HCT116 (cell line): ENCODE measurements at regions not wholly inside any gene's neighbourhood (a gene's known extent, or its start where the extent isn't known, plus 50 kb on each side); places are given as distances from the start of the nearest gene placed in this dataset.

Experiments used
- ATAC-seq: fragments of 200-7000 bp; cut with Tn5 transposase; 2 replicates; pipeline ENCODE4 v1.9.1; 2020; ENCODE audit warnings: mild to moderate bottlenecking, moderate library complexity
- BruUV-seq: library from RNA; stranded (reverse); fragments of 400-500 nt; replicated peaks from 2 replicates; lab custom pipeline; 2021; lab: Mats Ljungman, UMichigan
- CTCF ChIA-PET: fragments of 300-600 bp; sonication (Branson Sonifier 250); formaldehyde crosslinking; loops from one replicate; lab custom pipeline; 2021; ENCODE audit warnings: antibody characterized with exemption; lab: Charles Lee
- POLR2A ChIA-PET: fragments of 300-600, 350-600 bp; sonication (Branson Sonifier 250); formaldehyde crosslinking; loops from one replicate; lab custom pipeline; 2021; ENCODE audit warnings: antibody characterized with exemption; lab: Charles Lee
- RAD21 ChIA-PET, 2 experiments: fragments of 300-600 bp; sonication (Branson Sonifier 250); formaldehyde crosslinking; loops; one replicate each; lab custom pipeline; 2023; ENCODE audit warnings: low total read pairs in 2 of 2; ENCODE audit not compliant: uncharacterized antibody in 2 of 2, unreplicated experiment in 2 of 2, low non-redundant PET in 1 of 2; lab: Charles Lee
- DNase-seq: peaks from one replicate; pipeline ENCODE4 v3.0.0-alpha.2; 2010; ENCODE audit warnings: low read depth, low spot score
- H2AFZ ChIP-seq: fragments of 200-600 bp; shearing (Covaris generic), sonication (generic); 2 replicates; pipeline ENCODE4 v1.6.1; 2017; ENCODE audit warnings: low read depth, mixed run types, mixed read lengths, antibody characterized with exemption, low read length; ENCODE audit not compliant: poor library complexity, severe bottlenecking
- H3K27ac ChIP-seq: 2 replicates; pipeline ENCODE4 v1.5.1; 2012; ENCODE audit warnings: low read depth, low read length
- H3K27me3 ChIP-seq: fragments of 200-600 bp; sonication (generic); 2 replicates; pipeline ENCODE4 v1.6.1; 2016; ENCODE audit warnings: mixed run types, low read length, mixed read lengths; ENCODE audit not compliant: insufficient read depth
- H3K36me3 ChIP-seq, 2 experiments: fragments of 200-500 bp in 1 of 2; fragments of 200-600 bp in 1 of 2; sonication (Bioruptor generic) in 1 of 2; sonication (generic) in 1 of 2; 2 replicates each; pipeline versions ENCODE4 v1.5.1 to v1.6.1; 2014 to 2016; ENCODE audit warnings: low read length in 2 of 2, inconsistent platforms in 1 of 2, mixed read lengths in 1 of 2, mixed run types in 1 of 2; ENCODE audit not compliant: insufficient read depth in 2 of 2, control insufficient read depth in 1 of 2
- H3K4me1 ChIP-seq, 2 experiments: fragments of 200-600 bp in 1 of 2; sonication (generic) in 1 of 2; 2 replicates each; pipeline versions ENCODE4 v1.5.1 to v1.6.1; 2012 to 2017; ENCODE audit warnings: low read length in 2 of 2, inconsistent platforms in 1 of 2, mild to moderate bottlenecking in 1 of 2, mixed read lengths in 1 of 2, mixed run types in 1 of 2, moderate library complexity in 1 of 2; ENCODE audit not compliant: insufficient read depth in 2 of 2, control insufficient read depth in 1 of 2
- H3K4me2 ChIP-seq: fragments of 200-600 bp; sonication (generic); 2 replicates; pipeline ENCODE4 v1.6.1; 2017; ENCODE audit warnings: mixed run types, low read length, mixed read lengths
- H3K4me3 ChIP-seq, 2 experiments: fragments of 200-600 bp in 1 of 2; sonication (generic) in 1 of 2; replicated peaks in 1 of 2; 2 replicates each; pipeline ENCODE4 v1.5.1; 2011 to 2016; ENCODE audit warnings: low read length in 2 of 2, control low read depth in 1 of 2, low read depth in 1 of 2, mild to moderate bottlenecking in 1 of 2, mixed read lengths in 1 of 2, mixed run types in 1 of 2
- H3K79me2 ChIP-seq: fragments of 200-600 bp; sonication (generic); 2 replicates; pipeline ENCODE4 v1.6.1; 2017; ENCODE audit warnings: mild to moderate bottlenecking, mixed run types, low read length, moderate library complexity, mixed read lengths; ENCODE audit not compliant: insufficient read depth
- H3K9ac ChIP-seq: fragments of 200-600 bp; sonication (generic); 2 replicates; pipeline ENCODE4 v1.6.1; 2016; ENCODE audit warnings: low read length, mixed read lengths
- H3K9me2 ChIP-seq: fragments of 200-600 bp; sonication (generic), shearing (Covaris generic); 2 replicates; pipeline ENCODE4 v1.6.1; 2017; ENCODE audit warnings: mixed run types, mild to moderate bottlenecking, moderate library complexity; ENCODE audit not compliant: insufficient read depth
- H3K9me3 ChIP-seq, 2 experiments: fragments of 200-500 bp in 1 of 2; fragments of 200-600 bp in 1 of 2; sonication (Bioruptor generic) in 1 of 2; sonication (generic) in 1 of 2; 2 replicates each; pipeline ENCODE4 v1.6.1; 2014 to 2017; ENCODE audit warnings: low read length in 2 of 2, mixed read lengths in 2 of 2, inconsistent platforms in 1 of 2, low read depth in 1 of 2, mild to moderate bottlenecking in 1 of 2, mixed run types in 1 of 2, moderate library complexity in 1 of 2; ENCODE audit not compliant: control insufficient read depth in 1 of 2, insufficient read depth in 1 of 2
- H4K20me1 ChIP-seq: fragments of 200-600 bp; sonication (generic), shearing (Covaris generic); 2 replicates; pipeline ENCODE4 v1.6.1; 2017; ENCODE audit warnings: mixed run types, mild to moderate bottlenecking, moderate library complexity; ENCODE audit not compliant: insufficient read depth
- CBX3 ChIP-seq: IDR thresholded peaks from 2 replicates; pipeline ENCODE4 v1.6.1; 2012; ENCODE audit warnings: low read depth
- CEBPB ChIP-seq: IDR thresholded peaks from 2 replicates; pipeline ENCODE4 v1.6.1; 2012; ENCODE audit warnings: low read depth
- EGR1 ChIP-seq: IDR thresholded peaks from 2 replicates; pipeline ENCODE4 v1.6.1; 2012; ENCODE audit warnings: low read depth
- EZH2 ChIP-seq: fragments of 200-600 bp; sonication (generic); IDR thresholded peaks from 2 replicates; pipeline ENCODE4 v1.6.1; 2017; ENCODE audit warnings: antibody characterized with exemption, mixed run types
- FOSL1 ChIP-seq: IDR thresholded peaks from 2 replicates; pipeline ENCODE4 v1.6.1; 2012; ENCODE audit warnings: low read depth
- JUND ChIP-seq: IDR thresholded peaks from 2 replicates; pipeline ENCODE4 v1.6.1; 2012
- POLR2AphosphoS5 ChIP-seq: IDR thresholded peaks from 2 replicates; pipeline ENCODE4 v1.6.1; 2011; ENCODE audit warnings: mild to moderate bottlenecking, low read depth, low read length, moderate library complexity
- SIN3A ChIP-seq: IDR thresholded peaks from 2 replicates; pipeline ENCODE4 v1.6.1; 2012; ENCODE audit warnings: low read depth
- SP1 ChIP-seq: IDR thresholded peaks from 2 replicates; pipeline ENCODE4 v1.6.1; 2012; ENCODE audit warnings: low read depth
- SRF ChIP-seq: IDR thresholded peaks from 2 replicates; pipeline ENCODE4 v1.6.1; 2012; ENCODE audit warnings: low read depth
- YY1 ChIP-seq: IDR thresholded peaks from 2 replicates; pipeline ENCODE4 v1.6.1; 2011; ENCODE audit warnings: low read length, low read depth, moderate library complexity, mild to moderate bottlenecking; ENCODE audit not compliant: insufficient replicate concordance; ENCODE audit errors: extremely low read depth
- ZNF274 ChIP-seq: fragments of 200-500 bp; sonication (Bioruptor generic); IDR thresholded peaks from 2 replicates; pipeline ENCODE4 v1.6.1; 2014; ENCODE audit warnings: mild to moderate bottlenecking, low read depth, low read length, inconsistent platforms
- intact Hi-C: fragments of 100-400 bp; cut with micrococcal nuclease; formaldehyde crosslinking; loops from 2 replicates; pipeline ENCODE4 v1.10.0; 2022
- TF ChIP-seq, protein P1 (sequence below): IDR thresholded peaks from 2 replicates; pipeline ENCODE4 v1.6.1; 2012
- TF ChIP-seq, protein P2 (sequence below): IDR thresholded peaks from 2 replicates; pipeline ENCODE4 v1.6.1; 2011; ENCODE audit warnings: mild to moderate bottlenecking, low read length, moderate library complexity; ENCODE audit not compliant: insufficient replicate concordance; ENCODE audit errors: extremely low read depth
- TF ChIP-seq, protein P3 (sequence below): IDR thresholded peaks from 2 replicates; pipeline ENCODE4 v1.6.1; 2012
- TF ChIP-seq, protein P4 (sequence below), 3 experiments: fragments of 200-600 bp in 1 of 3; sonication (generic) in 1 of 3; IDR thresholded peaks in 2 of 3; conservative IDR thresholded peaks in 1 of 3; 2 replicates each; pipeline ENCODE4 v1.5.1; 2012 to 2017; ENCODE audit warnings: low read depth in 2 of 3, low read length in 2 of 3, antibody characterized with exemption in 1 of 3, borderline replicate concordance in 1 of 3, control low read depth in 1 of 3, mild to moderate bottlenecking in 1 of 3, mixed read lengths in 1 of 3, mixed run types in 1 of 3, moderate library complexity in 1 of 3; ENCODE audit not compliant: insufficient read depth in 1 of 3

DNA sequence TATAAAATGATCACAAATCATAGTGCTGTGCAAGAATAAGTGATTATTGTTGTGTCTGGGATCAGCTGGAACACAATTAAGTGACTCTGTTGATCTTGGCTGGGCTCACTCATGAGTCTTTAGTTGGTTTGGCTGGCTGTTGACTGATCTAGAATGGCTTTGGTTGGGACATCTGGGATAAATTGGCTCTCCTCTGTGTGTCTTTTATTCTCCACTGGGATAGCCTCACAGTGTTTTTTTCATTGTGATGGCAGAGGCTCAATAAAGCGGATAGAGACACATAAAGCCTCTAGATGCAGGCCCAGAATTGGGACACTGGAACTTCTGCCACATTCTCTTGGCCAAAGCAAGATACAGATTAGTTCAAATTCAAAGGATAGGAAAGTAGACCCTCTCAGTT lies 735.6 kb downstream of the PDCD6IP start:
- ATAC-seq (no peak), DNase-seq (no peak)
- RAD21 ChIA-PET: no interaction called here
- no peak overlapping the region for H3K9ac ChIP-seq
- intact Hi-C loops: no loop called here
- no peak overlapping the region for H3K4me3 ChIP-seq
- BruUV-seq: no TSS peak
- TF ChIP-seq YY1: no peak
- TF ChIP-seq, protein P1, sequence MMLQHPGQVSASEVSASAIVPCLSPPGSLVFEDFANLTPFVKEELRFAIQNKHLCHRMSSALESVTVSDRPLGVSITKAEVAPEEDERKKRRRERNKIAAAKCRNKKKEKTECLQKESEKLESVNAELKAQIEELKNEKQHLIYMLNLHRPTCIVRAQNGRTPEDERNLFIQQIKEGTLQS: no peak
- TF ChIP-seq, protein P2, sequence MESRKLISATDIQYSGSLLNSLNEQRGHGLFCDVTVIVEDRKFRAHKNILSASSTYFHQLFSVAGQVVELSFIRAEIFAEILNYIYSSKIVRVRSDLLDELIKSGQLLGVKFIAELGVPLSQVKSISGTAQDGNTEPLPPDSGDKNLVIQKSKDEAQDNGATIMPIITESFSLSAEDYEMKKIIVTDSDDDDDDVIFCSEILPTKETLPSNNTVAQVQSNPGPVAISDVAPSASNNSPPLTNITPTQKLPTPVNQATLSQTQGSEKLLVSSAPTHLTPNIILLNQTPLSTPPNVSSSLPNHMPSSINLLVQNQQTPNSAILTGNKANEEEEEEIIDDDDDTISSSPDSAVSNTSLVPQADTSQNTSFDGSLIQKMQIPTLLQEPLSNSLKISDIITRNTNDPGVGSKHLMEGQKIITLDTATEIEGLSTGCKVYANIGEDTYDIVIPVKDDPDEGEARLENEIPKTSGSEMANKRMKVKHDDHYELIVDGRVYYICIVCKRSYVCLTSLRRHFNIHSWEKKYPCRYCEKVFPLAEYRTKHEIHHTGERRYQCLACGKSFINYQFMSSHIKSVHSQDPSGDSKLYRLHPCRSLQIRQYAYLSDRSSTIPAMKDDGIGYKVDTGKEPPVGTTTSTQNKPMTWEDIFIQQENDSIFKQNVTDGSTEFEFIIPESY: no peak
- TF ChIP-seq CEBPB: no peak
- TF ChIP-seq, protein P3, sequence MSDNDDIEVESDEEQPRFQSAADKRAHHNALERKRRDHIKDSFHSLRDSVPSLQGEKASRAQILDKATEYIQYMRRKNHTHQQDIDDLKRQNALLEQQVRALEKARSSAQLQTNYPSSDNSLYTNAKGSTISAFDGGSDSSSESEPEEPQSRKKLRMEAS: no peak
- TF ChIP-seq, protein P4, sequence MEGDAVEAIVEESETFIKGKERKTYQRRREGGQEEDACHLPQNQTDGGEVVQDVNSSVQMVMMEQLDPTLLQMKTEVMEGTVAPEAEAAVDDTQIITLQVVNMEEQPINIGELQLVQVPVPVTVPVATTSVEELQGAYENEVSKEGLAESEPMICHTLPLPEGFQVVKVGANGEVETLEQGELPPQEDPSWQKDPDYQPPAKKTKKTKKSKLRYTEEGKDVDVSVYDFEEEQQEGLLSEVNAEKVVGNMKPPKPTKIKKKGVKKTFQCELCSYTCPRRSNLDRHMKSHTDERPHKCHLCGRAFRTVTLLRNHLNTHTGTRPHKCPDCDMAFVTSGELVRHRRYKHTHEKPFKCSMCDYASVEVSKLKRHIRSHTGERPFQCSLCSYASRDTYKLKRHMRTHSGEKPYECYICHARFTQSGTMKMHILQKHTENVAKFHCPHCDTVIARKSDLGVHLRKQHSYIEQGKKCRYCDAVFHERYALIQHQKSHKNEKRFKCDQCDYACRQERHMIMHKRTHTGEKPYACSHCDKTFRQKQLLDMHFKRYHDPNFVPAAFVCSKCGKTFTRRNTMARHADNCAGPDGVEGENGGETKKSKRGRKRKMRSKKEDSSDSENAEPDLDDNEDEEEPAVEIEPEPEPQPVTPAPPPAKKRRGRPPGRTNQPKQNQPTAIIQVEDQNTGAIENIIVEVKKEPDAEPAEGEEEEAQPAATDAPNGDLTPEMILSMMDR (IDR thresholded peaks at IDR 0.05 in 2 of 3, conservative IDR thresholded peaks at IDR 0.05 in 1 of 3; ENCODE audit: borderline replicate concordance in 1 of 3, insufficient read depth in 1 of 3, low read depth in 2 of 3, low read length in 2 of 3): no peak
- no peak for TF ChIP-seq ZNF274
- TF ChIP-seq EZH2: no peak
- TF ChIP-seq SP1: no peak
- TF ChIP-seq EGR1: no peak
- TF ChIP-seq JUND: no peak
- no peak for TF ChIP-seq POLR2AphosphoS5
- no peak for TF ChIP-seq SIN3A
- no peak for TF ChIP-seq CBX3
- TF ChIP-seq FOSL1: no peak
- TF ChIP-seq SRF: no peak
- peaks cover 3 to 9% of the 10 kb centered on the region in 2 experiments; a peak in 2 of 4 replicates for H3K9me3 ChIP-seq
- no peaks in the 10 kb centered on the region for H3K4me1 ChIP-seq
- no peaks in the 10 kb centered on the region for H3K27me3 ChIP-seq
- H3K27ac ChIP-seq: no peak overlapping the region
- no peak overlapping the region for H3K4me2 ChIP-seq
- no peaks in the 10 kb centered on the region for H3K9me2 ChIP-seq
- H3K36me3 ChIP-seq: no peaks in the 10 kb centered on the region
- H4K20me1 ChIP-seq: no peaks in the 10 kb centered on the region
- CTCF ChIA-PET: no interaction called here
- no peaks in the 10 kb centered on the region for H3K79me2 ChIP-seq
- H2AFZ ChIP-seq: no peak overlapping the region
- POLR2A ChIA-PET: no interaction called here
